IPS DF 4.7 (cell line): ENCODE measurements at regions not wholly inside any gene's neighbourhood (a gene's known extent, or its start where the extent isn't known, plus 50 kb on each side); places are given as distances from the start of the nearest gene placed in this dataset.

Experiments
- DNase-seq: peaks from one replicate; pipeline ENCODE4 v3.0.0-alpha.2; 2013; ENCODE audit warnings: low spot score; ENCODE audit errors: extremely low read depth

DNA sequence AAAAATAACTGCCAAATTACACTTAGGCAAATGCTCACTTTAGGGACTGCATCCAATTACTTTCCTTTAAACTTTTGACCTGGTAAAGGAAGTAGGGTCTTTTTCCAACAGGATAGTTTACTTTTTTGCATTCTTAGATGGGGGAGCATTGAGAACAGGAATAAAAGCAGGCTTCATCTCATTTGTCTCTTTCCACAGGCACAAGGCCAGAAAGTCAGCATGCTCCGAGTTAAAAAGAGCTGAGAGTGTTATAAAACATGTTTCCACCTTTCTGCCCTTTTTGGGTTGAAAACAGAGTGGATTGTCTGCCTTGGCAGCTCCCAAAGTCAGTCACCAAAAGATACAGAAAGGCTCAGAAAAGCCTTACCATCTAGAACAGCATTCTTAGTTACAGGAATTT lies 404.9 kb upstream of the ALCAM start:
- DNase-seq, result no peak

GRCh38 chr3:104974316-104974715 lies 392.4 kb upstream of the ALCAM start:
- no peak for DNase-seq

- DNase-seq, result no peak
Measured at GRCh38 chr3:104977719-104978118, 389.0 kb upstream of the ALCAM start.

- DNase-seq, result no peak
Measured at GRCh38 chr3:104982130-104982529, 384.6 kb upstream of the ALCAM start.

- DNase-seq, result no peak
Measured at GRCh38 chr3:104987859-104988258, 378.9 kb upstream of the ALCAM start.

DNA sequence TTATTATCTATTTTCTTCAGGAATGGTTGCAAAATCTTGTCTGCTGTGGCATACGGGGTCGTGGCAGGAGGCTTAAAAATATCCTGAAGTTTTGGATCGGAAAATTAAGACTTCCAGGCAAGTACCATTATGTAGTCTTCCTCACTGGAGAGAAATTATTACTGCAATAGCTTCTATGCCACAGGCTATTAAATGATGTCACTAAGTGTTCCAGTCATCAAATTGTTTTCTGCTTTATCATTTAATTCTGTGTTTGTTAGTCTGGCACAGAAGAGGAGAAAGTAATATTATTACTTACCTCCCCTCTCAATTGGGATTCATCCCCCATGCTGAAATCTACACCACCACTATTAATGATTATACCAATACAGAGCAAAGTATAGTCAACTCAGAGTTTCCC lies 378.2 kb upstream of the ALCAM start:
- DNase-seq, result no peak

GRCh38 chr3:104989878-104990277 lies 376.8 kb upstream of the ALCAM start:
- no peak for DNase-seq

DNA sequence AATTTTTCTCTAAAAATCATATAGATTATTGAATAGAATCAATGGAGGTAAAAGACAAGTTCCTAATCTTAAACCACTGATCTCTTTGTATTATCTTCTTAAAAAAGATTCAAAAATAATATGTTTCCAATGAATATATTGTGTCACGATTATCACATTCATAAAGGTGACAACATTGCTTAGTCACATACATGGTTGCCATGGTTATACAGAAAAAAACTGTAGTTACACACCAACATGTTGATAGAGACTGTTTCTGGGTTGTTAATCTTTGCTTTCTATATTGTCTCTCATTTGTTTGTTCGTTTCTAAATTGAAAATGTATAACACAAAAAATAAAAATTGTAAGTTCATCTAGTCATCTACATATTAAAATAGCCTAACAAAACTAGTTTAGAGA lies 376.0 kb upstream of the ALCAM start:
- DNase-seq, result no peak

GRCh38 chr3:104992676-104993075 lies 374.0 kb upstream of the ALCAM start:
- no peak for DNase-seq

GRCh38 chr3:105006164-105006563 lies 360.5 kb upstream of the ALCAM start:
- DNase-seq, result no peak

DNA sequence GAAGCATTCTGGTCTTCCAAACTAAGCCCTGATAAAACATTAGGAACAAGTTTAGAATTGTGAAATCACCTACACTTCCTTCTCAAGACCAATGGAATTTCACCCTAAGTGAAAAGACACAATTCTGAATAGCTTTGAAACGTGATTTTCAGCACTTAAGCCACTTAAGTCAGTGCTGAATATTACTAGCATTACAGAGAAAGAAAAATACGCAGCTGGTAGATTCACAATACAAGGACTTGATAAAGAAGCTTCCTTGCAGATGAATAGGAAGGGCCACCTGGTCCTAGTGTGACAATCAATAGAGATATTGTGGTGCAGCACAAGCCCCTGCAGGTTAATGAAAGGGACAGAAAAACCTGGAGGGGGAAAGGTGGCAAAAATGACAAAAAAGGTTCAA lies 353.1 kb upstream of the ALCAM start:
- DNase-seq, result no peak

GRCh38 chr3:105014631-105015030 lies 352.1 kb upstream of the ALCAM start:
- DNase-seq, result no peak

GRCh38 chr3:105022813-105023212 lies 343.9 kb upstream of the ALCAM start:
- no peak for DNase-seq

DNA sequence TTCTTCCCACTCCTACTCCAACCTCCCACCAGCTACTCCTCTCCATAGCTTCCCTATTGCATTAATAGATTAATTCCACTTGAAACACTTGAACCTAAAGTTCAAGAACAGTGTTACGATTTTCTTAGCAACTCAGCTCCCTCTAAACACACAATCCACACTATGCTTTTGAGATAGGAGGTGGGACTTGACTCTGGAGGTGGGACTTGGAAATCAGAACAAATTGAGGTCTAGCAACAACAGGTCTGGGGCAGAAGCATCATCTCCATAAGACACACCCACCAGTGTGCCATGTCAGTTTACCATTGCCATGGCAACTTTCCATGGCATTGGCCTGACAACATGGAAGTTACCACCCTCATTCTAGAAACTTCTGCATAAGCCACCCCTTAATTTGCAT lies 336.5 kb upstream of the ALCAM start:
- DNase-seq, result no peak

DNA sequence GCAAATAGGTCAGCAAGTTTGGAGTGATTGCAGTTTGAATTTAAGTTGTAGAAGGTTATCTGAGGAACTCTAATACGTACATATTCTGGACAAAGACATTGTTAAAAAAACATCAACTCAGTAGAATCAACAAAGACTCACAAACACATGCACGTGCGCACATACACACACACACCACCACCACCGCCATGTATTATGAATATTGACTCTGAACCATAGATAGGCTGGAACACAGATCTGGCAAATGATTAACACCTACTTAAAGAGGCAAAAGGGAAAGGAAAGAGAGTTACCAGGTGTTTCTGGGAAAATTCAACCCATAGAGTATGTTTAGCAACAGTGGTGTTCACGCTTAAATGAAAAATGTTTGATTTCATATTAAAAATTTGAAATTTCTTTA lies 334.2 kb upstream of the ALCAM start:
- no peak for DNase-seq

DNA sequence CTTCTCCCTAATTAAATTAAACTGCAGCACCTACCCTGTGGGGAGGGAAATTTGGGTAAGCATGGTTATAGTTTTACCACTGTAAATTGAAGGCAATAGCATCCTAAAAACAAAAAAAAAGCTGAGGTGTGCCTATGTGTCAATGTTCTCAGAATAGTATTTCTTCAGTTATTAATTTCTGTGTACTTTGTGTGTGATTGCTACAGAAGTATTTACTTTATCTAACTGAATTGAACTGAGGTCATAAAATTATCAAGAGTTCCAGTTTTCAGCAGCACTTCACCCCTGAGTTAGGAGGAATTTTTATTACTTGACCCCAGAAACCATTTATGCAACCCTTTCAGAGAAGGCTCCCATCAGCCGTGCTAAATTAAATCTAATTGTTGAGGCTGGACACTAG lies 333.6 kb upstream of the ALCAM start:
- no peak for DNase-seq

DNA sequence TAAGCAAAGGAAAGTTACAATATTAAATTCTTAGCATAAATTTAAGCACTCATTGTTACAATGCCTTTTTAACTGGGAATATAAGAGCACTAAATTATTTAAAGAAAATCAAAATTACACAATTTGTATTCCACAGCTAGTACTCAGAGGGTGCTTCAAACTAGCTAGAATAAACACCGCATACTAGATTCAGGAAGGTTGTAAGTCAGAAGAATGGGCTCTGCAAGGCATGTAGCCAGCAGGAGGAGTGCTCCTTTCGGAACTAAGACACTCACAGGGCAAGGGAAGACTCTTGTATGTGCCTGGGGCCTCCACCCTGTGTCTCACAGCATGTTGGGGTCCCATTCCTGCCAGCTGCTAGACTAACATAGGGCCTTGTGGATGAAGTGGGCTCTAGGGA lies 327.7 kb upstream of the ALCAM start:
- DNase-seq, result no peak

DNA sequence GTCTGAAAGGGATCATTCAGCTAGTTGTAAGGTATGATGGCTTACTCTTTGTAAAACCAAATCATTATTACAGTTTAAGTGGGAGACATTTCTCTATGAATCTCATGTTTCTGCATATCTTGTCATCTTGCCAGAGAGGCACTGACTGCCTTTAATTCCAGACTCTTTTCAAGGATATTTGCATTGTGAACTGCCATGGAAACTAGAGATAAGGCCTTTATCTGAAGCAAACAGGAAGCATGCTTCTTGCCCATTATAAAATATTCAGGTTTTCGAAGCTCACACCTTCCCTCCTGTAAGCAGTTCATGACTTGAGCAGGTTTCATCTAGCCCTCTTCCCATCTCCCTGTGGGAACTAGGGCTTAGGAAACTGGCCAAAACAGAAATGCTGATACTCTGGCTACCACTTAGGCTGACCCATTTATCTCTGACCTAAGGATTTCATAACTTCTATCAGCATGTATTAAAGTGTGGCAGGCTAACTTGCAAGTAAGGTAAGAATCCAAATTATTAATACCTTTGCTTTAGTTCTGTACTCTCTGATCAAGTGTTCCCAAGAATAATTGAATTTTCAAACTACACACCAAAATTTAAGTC lies 326.6 kb upstream of the ALCAM start:
- DNase-seq, result no peak

DNA sequence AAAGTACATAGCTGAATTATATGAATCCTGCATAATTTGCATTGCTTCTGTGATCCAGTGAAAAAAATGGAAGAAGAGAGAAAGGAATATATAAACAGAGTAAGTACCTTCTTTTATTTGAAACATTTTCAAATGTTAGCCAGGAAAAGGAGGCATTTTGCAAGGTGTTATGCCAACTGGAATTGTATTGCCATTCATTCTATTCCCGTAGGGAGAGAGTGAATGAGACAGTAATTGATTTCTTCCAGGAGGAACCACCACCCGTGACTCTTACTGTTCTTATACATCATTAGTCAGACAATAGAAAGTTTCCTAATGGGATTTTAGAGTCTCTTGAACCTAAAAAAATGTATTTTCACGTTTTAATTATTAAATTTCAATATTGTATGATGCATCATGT lies 324.1 kb upstream of the ALCAM start:
- no peak for DNase-seq

GRCh38 chr3:105051111-105051510 lies 315.6 kb upstream of the ALCAM start:
- DNase-seq, result no peak

- DNase-seq, result no peak
Measured at GRCh38 chr3:105051972-105052371, 314.7 kb upstream of the ALCAM start.

DNA sequence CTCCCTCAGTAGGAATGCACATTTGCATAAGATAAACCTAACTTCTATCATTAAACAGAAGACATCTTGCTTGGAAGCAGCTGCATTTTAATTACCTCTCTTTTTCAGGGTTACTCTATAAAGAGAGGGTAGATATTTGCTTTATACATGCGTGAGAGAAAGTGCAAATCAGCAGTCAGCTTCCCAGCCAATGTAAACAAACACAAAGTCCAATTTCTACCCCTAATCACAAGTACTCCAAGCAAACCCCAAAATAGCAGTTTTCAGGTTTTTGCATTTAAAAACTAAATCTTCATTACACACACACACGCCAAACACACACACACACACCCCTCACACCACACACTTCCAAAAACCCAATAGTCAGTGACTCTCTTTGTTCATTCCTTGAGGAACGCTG lies 303.9 kb upstream of the ALCAM start:
- no peak for DNase-seq

- no peak for DNase-seq
Measured at GRCh38 chr3:105065895-105066839, 300.5 kb upstream of the ALCAM start.
